NT2/D1 (cell line): ENCODE measurements at regions not wholly inside any gene's neighbourhood (a gene's known extent, or its start where the extent isn't known, plus 50 kb on each side); places are given as distances from the start of the nearest gene placed in this dataset.

Experiments
- SUZ12 ChIP-seq: IDR thresholded peaks from 2 replicates; pipeline ENCODE4 v1.6.1; 2011; ENCODE audit not compliant: insufficient read length, insufficient read depth; ENCODE audit errors: extremely low read depth
- YY1 ChIP-seq: IDR thresholded peaks from 2 replicates; pipeline ENCODE4 v1.6.1; 2011; ENCODE audit not compliant: insufficient read length, insufficient read depth
- ZNF274 ChIP-seq: IDR thresholded peaks from 2 replicates; pipeline ENCODE4 v1.6.1; 2011; ENCODE audit warnings: mild to moderate bottlenecking, low read depth, low read length

GRCh38 chr9:13728131-13728530, 448.6 kb upstream of the MPDZ start:
- TF ChIP-seq SUZ12 (no peak), YY1 (no peak), ZNF274 (no peak)
